WTC11 (cell line): ENCODE measurements at regions not wholly inside any gene's neighbourhood (a gene's known extent, or its start where the extent isn't known, plus 50 kb on each side); places are given as distances from the start of the nearest gene placed in this dataset.

Experiments
- CREB1 ChIP-seq: sonication (generic); formaldehyde crosslinking; IDR thresholded peaks from 2 replicates; pipeline ENCODE4 v1.8.0; 2023; ENCODE audit warnings: mild to moderate bottlenecking, missing genetic modification reagents
- CTCF ChIP-seq: fragments of 200-600 bp; IDR thresholded peaks from 2 replicates; pipeline ENCODE4 v1.8.0; 2022; ENCODE audit warnings: antibody characterized with exemption
- MLX ChIP-seq: sonication (generic); formaldehyde crosslinking; IDR thresholded peaks from 2 replicates; pipeline ENCODE4 v1.8.1; 2023; ENCODE audit warnings: mild to moderate bottlenecking, missing genetic modification reagents, moderate library complexity
- NFYB ChIP-seq: sonication (generic); formaldehyde crosslinking; conservative IDR thresholded peaks from 2 replicates; pipeline ENCODE4 v1.8.0; 2022; ENCODE audit warnings: low read depth, missing genetic modification reagents
- PRRX2 ChIP-seq: fragments of 250-450 bp; sonication (Bioruptor Pico); IDR thresholded peaks from 2 replicates; pipeline ENCODE4 v1.8.0; 2021; ENCODE audit warnings: mild to moderate bottlenecking
- TEAD4 ChIP-seq: sonication (generic); formaldehyde crosslinking; IDR thresholded peaks from 2 replicates; pipeline ENCODE4 v1.8.0; 2022; ENCODE audit warnings: mild to moderate bottlenecking, missing genetic modification reagents
- USF1 ChIP-seq: sonication (generic); formaldehyde crosslinking; IDR thresholded peaks from 2 replicates; pipeline ENCODE4 v1.8.0; 2022; ENCODE audit warnings: mild to moderate bottlenecking, missing genetic modification reagents
- ZNF232 ChIP-seq: sonication (generic); formaldehyde crosslinking; IDR thresholded peaks from 2 replicates; pipeline ENCODE4 v1.8.0; 2022; ENCODE audit warnings: mild to moderate bottlenecking, missing genetic modification reagents
- TF ChIP-seq, protein P1 (sequence below): sonication (generic); formaldehyde crosslinking; IDR thresholded peaks from 2 replicates; pipeline ENCODE4 v1.8.0; 2022; ENCODE audit warnings: mild to moderate bottlenecking, missing genetic modification reagents

GRCh38 chr4:136336479-136336878, 1195.8 kb downstream of the PCDH18 start:
- TF ChIP-seq, protein P1, sequence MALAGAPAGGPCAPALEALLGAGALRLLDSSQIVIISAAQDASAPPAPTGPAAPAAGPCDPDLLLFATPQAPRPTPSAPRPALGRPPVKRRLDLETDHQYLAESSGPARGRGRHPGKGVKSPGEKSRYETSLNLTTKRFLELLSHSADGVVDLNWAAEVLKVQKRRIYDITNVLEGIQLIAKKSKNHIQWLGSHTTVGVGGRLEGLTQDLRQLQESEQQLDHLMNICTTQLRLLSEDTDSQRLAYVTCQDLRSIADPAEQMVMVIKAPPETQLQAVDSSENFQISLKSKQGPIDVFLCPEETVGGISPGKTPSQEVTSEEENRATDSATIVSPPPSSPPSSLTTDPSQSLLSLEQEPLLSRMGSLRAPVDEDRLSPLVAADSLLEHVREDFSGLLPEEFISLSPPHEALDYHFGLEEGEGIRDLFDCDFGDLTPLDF (CRISPR knock-in tag) = no peak
- TF ChIP-seq CTCF (no peak), ZNF232 (CRISPR knock-in tag) (no peak), PRRX2 (no peak), CREB1 (CRISPR knock-in tag) (no peak), MLX (CRISPR knock-in tag) (no peak), USF1 (CRISPR knock-in tag) (no peak), NFYB (no peak), TEAD4 (CRISPR knock-in tag) (no peak)
